Peyer's patch (tissue), 4 donors: ENCODE measurements at regions not wholly inside any gene's neighbourhood (a gene's known extent, or its start where the extent isn't known, plus 50 kb on each side); places are given as distances from the start of the nearest gene placed in this dataset.

ENCODE experiments used
- CTCF ChIP-seq, 6 experiments: fragments of 450-650 bp in 4 of 6; fragments of 200-600 bp in 2 of 6; sonication (generic) in 1 of 6; IDR thresholded peaks; one replicate each; pipeline ENCODE4 v1.5.1; 2017 to 2019; ENCODE audit warnings: antibody characterized with exemption in 6 of 6, mild to moderate bottlenecking in 3 of 6, moderate library complexity in 1 of 6
- POLR2A ChIP-seq, 2 donors: fragments of 450-650 bp; IDR thresholded peaks; one replicate each; pipeline ENCODE4 v1.5.1; 2017; ENCODE audit warnings: antibody characterized with exemption in 2 of 2, mild to moderate bottlenecking in 2 of 2, moderate library complexity in 2 of 2

GRCh38 chr6:104434519-104434918 is 425.2 kb downstream of the HACE1 start:
- TF ChIP-seq CTCF (IDR thresholded peaks at IDR 0.05) (no peak), POLR2A (IDR thresholded peaks at IDR 0.05) (no peak)
